BE2C (cell line): ENCODE measurements at regions not wholly inside any gene's neighbourhood (a gene's known extent, or its start where the extent isn't known, plus 50 kb on each side); places are given as distances from the start of the nearest gene placed in this dataset.

ENCODE experiments used
- DNase-seq: peaks from one replicate; pipeline ENCODE4 v3.0.0-alpha.2; 2020
- H3K27me3 ChIP-seq: fragments of 250-450 bp; sonication (Bioruptor Pico); 2 replicates; pipeline ENCODE4 v1.5.1; 2020; ENCODE audit warnings: mild to moderate bottlenecking
- H3K36me3 ChIP-seq: fragments of 250-450 bp; sonication (Bioruptor Pico); 2 replicates; pipeline ENCODE4 v1.5.1; 2020; ENCODE audit warnings: mild to moderate bottlenecking
- H3K4me1 ChIP-seq: fragments of 250-450 bp; sonication (Bioruptor Pico); 2 replicates; pipeline ENCODE4 v1.5.1; 2020
- H3K4me3 ChIP-seq: 2 replicates; pipeline ENCODE4 v1.5.1; 2011; ENCODE audit warnings: low read depth, low read length
- H3K9me3 ChIP-seq: fragments of 250-450 bp; sonication (Bioruptor Pico); 2 replicates; pipeline ENCODE4 v1.5.1; 2020
- TF ChIP-seq, protein P1 (sequence below): IDR thresholded peaks from 2 replicates; pipeline ENCODE4 v1.5.1; 2012; ENCODE audit warnings: mild to moderate bottlenecking, low read depth, low read length

DNA sequence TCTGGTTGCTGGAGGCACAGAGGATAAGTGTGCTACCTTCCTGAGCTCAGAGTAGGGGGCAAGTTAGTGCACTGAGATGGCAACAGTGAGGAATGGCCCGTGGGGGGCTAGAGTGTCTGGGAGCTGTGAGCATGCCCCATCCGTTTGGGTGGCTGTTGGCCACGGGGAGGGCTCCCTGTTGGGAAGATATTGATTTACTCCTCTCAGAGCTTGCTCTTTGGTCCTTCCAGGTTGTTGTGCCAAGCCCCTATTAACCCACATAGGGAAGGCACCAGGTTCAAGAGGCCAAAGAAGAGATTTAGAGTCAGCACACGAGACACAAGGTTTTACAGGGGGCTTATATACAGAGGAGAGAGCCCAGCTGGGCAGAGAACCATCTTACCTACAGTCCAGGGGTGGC is 318.8 kb downstream of the TSN start:
- H3K4me1 ChIP-seq, result no peaks in the 10 kb centered on the region; the same call in 1 of the 2 replicates
- no peaks in the 10 kb centered on the region for H3K36me3 ChIP-seq
- H3K9me3 ChIP-seq, result no peaks in the 10 kb centered on the region
- TF ChIP-seq, protein P1, sequence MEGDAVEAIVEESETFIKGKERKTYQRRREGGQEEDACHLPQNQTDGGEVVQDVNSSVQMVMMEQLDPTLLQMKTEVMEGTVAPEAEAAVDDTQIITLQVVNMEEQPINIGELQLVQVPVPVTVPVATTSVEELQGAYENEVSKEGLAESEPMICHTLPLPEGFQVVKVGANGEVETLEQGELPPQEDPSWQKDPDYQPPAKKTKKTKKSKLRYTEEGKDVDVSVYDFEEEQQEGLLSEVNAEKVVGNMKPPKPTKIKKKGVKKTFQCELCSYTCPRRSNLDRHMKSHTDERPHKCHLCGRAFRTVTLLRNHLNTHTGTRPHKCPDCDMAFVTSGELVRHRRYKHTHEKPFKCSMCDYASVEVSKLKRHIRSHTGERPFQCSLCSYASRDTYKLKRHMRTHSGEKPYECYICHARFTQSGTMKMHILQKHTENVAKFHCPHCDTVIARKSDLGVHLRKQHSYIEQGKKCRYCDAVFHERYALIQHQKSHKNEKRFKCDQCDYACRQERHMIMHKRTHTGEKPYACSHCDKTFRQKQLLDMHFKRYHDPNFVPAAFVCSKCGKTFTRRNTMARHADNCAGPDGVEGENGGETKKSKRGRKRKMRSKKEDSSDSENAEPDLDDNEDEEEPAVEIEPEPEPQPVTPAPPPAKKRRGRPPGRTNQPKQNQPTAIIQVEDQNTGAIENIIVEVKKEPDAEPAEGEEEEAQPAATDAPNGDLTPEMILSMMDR, result no peak
- H3K27me3 ChIP-seq, result no peaks in the 10 kb centered on the region
- no peak for DNase-seq
- H3K4me3 ChIP-seq, result no peak overlapping the region

- H3K9me3 ChIP-seq, result no peaks in the 10 kb centered on the region
- DNase-seq, result no peak
- H3K36me3 ChIP-seq, result no peaks in the 10 kb centered on the region
- H3K27me3 ChIP-seq, result no peaks in the 10 kb centered on the region
- no peak overlapping the region for H3K4me3 ChIP-seq
- TF ChIP-seq, protein P1, result no peak
- no peaks in the 10 kb centered on the region; the same call in 1 of the 2 replicates for H3K4me1 ChIP-seq
Observed at GRCh38 chr2:122075381-122075780, 319.9 kb downstream of the TSN start.

GRCh38 chr2:122077114-122077513 is 321.7 kb downstream of the TSN start:
- no peaks in the 10 kb centered on the region for H3K36me3 ChIP-seq
- no peak for DNase-seq
- H3K4me3 ChIP-seq, result no peak overlapping the region
- H3K27me3 ChIP-seq, result no peaks in the 10 kb centered on the region
- no peaks in the 10 kb centered on the region; the same call in 1 of the 2 replicates for H3K4me1 ChIP-seq
- no peaks in the 10 kb centered on the region for H3K9me3 ChIP-seq
- TF ChIP-seq, protein P1, result no peak

GRCh38 chr2:122077771-122078170 is 322.3 kb downstream of the TSN start:
- Histone ChIP-seq H3K4me3 (no peak overlapping the region), H3K27me3 (no peaks in the 10 kb centered on the region), H3K36me3 (no peaks in the 10 kb centered on the region), H3K4me1 (no peaks in the 10 kb centered on the region; the same call in 1 of the 2 replicates), H3K9me3 (no peaks in the 10 kb centered on the region)
- peak; percentile 31 for DNase-seq
- TF ChIP-seq, protein P1, result no peak

- Histone ChIP-seq H3K9me3 (no peaks in the 10 kb centered on the region), H3K27me3 (no peaks in the 10 kb centered on the region), H3K36me3 (no peaks in the 10 kb centered on the region), H3K4me3 (no peak overlapping the region), H3K4me1 (no peaks in the 10 kb centered on the region; the same call in 1 of the 2 replicates)
- TF ChIP-seq, protein P1, result no peak
- no peak for DNase-seq
Observed at GRCh38 chr2:122078451-122078850, 323.0 kb downstream of the TSN start.

- Histone ChIP-seq H3K36me3 (no peaks in the 10 kb centered on the region), H3K9me3 (no peaks in the 10 kb centered on the region), H3K4me3 (no peak overlapping the region), H3K27me3 (no peaks in the 10 kb centered on the region), H3K4me1 (no peaks in the 10 kb centered on the region; the same call in 1 of the 2 replicates)
- TF ChIP-seq, protein P1, result no peak
- no peak for DNase-seq
Observed at GRCh38 chr2:122079844-122080243, 324.4 kb downstream of the TSN start.
